ENCODE measurements at regions not wholly inside any gene's neighbourhood (a gene's known extent, or its start where the extent isn't known, plus 50 kb on each side); places are given as distances from the start of the nearest gene placed in this dataset.

DNA sequence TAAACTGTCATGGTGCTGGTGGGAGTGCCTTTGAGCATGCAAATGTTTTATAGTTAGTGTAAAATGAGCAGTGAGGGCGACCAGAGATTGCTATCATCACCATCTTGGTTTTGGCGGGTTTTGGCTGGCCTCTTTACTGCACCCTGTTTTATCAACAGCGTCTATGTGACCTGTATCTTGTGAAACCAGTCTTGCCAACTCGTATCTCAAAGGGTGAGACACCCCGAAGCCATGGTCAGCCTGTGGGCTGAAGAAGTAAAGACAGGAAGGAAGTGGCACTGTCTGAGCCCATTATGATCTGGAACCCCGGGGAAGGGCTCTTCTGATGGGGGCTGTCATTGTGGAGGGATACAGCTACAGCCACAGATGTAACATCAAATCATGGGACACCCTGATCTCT is 81.5 kb upstream of the FAM216B start:
- Histone ChIP-seq H3K9me3 (ENCODE audit: control insufficient read depth, low read length) (no peaks in the 10 kb centered on the region), H3K4me3 (ENCODE audit: low read length) (no peak overlapping the region), H3K4me1 (ENCODE audit: control insufficient read depth, insufficient read depth, low read length) (no peaks in the 10 kb centered on the region), H3K27me3 (replicated peaks; ENCODE audit: control insufficient read depth, insufficient read depth, low read length) (no peaks in the 10 kb centered on the region), H3K9ac (ENCODE audit: low read length) (no peak overlapping the region), H3K36me3 (ENCODE audit: control insufficient read depth, insufficient read depth, low read length, severe bottlenecking) (no peaks in the 10 kb centered on the region)
- DNase-seq (ENCODE audit: low read depth), result no peak

DNA sequence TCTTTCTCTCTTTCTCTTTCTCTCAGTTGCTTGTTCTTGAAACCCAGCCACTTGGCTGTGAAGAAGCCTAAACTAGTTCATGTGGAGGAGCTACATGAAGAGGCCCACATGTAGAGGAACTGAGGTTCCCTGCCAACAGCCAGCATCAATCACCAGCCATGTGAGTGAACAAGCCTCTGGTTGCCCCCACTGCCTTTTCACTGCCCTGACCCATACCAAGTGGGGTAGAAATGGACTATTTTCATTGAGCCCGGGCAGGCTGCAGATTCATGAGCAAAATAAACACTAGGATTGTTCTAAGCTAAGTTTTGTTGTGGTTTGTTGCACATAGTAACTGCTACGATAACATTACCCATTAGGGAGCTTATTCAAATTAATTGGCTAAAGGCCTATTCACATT is 78.7 kb upstream of the FAM216B start:
- Histone ChIP-seq H3K36me3 (ENCODE audit: control insufficient read depth, insufficient read depth, low read length, severe bottlenecking) (no peaks in the 10 kb centered on the region), H3K27me3 (replicated peaks; ENCODE audit: control insufficient read depth, insufficient read depth, low read length) (no peaks in the 10 kb centered on the region), H3K9me3 (ENCODE audit: control insufficient read depth, low read length) (no peaks in the 10 kb centered on the region), H3K4me1 (ENCODE audit: control insufficient read depth, insufficient read depth, low read length) (peaks cover 8% of the 10 kb centered on the region), H3K9ac (ENCODE audit: low read length) (no peak overlapping the region), H3K4me3 (ENCODE audit: low read length) (no peak overlapping the region)
- no peak for DNase-seq (ENCODE audit: low read depth)

DNA sequence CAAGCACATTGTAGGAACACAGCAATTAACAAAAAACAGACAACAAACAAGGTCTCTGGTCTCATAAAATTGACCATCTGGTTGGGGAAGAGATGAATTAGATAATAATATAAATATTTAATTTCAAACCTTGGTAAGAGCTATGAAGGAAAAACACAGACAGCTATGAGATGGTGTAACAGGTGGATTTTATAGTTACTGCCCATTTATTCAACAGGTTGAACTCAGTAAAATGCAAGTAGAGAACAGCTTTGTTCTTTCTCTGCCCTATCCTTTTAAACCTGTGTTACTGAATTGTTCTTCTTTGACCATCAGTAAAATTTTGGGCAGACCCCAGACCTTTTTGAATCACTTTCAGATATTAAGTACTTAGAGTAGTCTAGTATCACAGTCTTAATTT is 77.6 kb upstream of the FAM216B start:
- Histone ChIP-seq H3K9ac (ENCODE audit: low read length) (no peak overlapping the region), H3K36me3 (ENCODE audit: control insufficient read depth, insufficient read depth, low read length, severe bottlenecking) (no peaks in the 10 kb centered on the region), H3K4me3 (ENCODE audit: low read length) (no peak overlapping the region), H3K27me3 (replicated peaks; ENCODE audit: control insufficient read depth, insufficient read depth, low read length) (no peaks in the 10 kb centered on the region), H3K4me1 (ENCODE audit: control insufficient read depth, insufficient read depth, low read length) (peaks cover 10% of the 10 kb centered on the region), H3K9me3 (ENCODE audit: control insufficient read depth, low read length) (no peaks in the 10 kb centered on the region)
- no peak for DNase-seq (ENCODE audit: low read depth)

DNA sequence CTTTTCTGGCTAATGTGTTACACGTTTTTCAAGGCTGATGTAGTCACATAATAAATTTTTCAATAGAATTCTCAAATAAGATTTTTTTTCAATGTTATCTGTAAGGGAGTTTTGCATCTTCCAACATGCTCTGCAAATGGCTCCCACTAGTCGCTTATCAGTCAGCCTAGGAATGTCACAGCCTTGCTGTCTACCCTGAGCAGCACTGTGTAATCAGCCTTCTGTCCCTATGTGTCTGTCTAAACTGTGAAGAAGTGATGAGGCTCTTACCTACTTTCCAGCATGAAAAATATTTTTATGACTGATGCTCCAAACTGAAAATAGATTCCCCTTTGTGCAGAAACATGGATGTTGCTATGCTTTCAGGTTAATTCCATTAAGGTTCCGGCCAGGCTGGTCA is 75.1 kb upstream of the FAM216B start:
- no peak for DNase-seq (ENCODE audit: low read depth)
- H3K4me3 ChIP-seq (ENCODE audit: low read length), result no peak overlapping the region
- no peaks in the 10 kb centered on the region for H3K36me3 ChIP-seq (ENCODE audit: control insufficient read depth, insufficient read depth, low read length, severe bottlenecking)
- peaks cover 10% of the 10 kb centered on the region for H3K4me1 ChIP-seq (ENCODE audit: control insufficient read depth, insufficient read depth, low read length)
- no peaks in the 10 kb centered on the region for H3K9me3 ChIP-seq (ENCODE audit: control insufficient read depth, low read length)
- no peak overlapping the region for H3K9ac ChIP-seq (ENCODE audit: low read length)
- H3K27me3 ChIP-seq (replicated peaks; ENCODE audit: control insufficient read depth, insufficient read depth, low read length), result no peaks in the 10 kb centered on the region

DNA sequence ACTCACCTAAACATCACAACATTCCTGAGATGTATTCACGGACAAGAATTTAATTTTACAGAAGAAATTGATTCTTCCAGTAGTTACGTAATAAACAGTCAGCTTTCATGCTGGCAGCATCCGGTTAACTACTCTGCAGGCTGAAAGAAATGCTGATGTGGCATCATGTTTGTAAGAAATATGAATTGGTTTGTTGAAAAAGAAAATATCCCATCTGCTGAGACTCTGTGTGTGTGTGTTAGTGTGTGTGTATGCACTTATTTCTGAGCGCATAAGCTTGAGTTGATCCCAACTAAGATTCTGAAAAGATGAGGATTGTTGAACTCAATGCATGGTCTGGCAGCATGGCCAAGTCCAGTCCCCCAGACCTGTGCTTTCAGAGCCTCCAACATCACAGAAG is 74.3 kb upstream of the FAM216B start:
- peak; percentile 12 for DNase-seq (ENCODE audit: low read depth)
- Histone ChIP-seq H3K9me3 (ENCODE audit: control insufficient read depth, low read length) (no peaks in the 10 kb centered on the region), H3K9ac (ENCODE audit: low read length) (no peak overlapping the region), H3K4me3 (ENCODE audit: low read length) (no peak overlapping the region), H3K4me1 (ENCODE audit: control insufficient read depth, insufficient read depth, low read length) (peaks cover 10% of the 10 kb centered on the region), H3K27me3 (replicated peaks; ENCODE audit: control insufficient read depth, insufficient read depth, low read length) (no peaks in the 10 kb centered on the region), H3K36me3 (ENCODE audit: control insufficient read depth, insufficient read depth, low read length, severe bottlenecking) (no peaks in the 10 kb centered on the region)

DNA sequence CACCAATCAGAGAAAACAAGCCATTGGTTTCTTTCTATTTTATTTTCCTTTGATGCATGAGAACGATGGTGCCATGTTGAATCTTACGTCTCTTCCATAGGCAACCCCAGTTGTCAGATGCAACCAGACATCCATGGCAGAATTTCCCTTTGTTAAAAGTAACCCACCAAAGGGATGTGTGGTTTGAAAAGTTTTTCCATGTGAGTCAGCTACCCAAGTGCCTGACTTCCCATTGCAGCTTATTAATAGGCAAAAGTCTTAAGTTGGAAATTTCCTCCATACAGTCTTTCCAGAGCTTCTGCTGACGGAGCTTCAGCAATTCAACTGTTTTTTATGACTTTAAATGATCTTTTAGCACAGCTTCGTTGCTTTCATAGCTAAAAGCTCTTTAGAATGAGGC is 73.8 kb upstream of the FAM216B start:
- Histone ChIP-seq H3K4me1 (ENCODE audit: control insufficient read depth, insufficient read depth, low read length) (peaks cover 10% of the 10 kb centered on the region), H3K4me3 (ENCODE audit: low read length) (no peak overlapping the region), H3K9me3 (ENCODE audit: control insufficient read depth, low read length) (no peaks in the 10 kb centered on the region), H3K36me3 (ENCODE audit: control insufficient read depth, insufficient read depth, low read length, severe bottlenecking) (no peaks in the 10 kb centered on the region), H3K27me3 (replicated peaks; ENCODE audit: control insufficient read depth, insufficient read depth, low read length) (no peaks in the 10 kb centered on the region), H3K9ac (ENCODE audit: low read length) (no peak overlapping the region)
- no peak for DNase-seq (ENCODE audit: low read depth)

DNA sequence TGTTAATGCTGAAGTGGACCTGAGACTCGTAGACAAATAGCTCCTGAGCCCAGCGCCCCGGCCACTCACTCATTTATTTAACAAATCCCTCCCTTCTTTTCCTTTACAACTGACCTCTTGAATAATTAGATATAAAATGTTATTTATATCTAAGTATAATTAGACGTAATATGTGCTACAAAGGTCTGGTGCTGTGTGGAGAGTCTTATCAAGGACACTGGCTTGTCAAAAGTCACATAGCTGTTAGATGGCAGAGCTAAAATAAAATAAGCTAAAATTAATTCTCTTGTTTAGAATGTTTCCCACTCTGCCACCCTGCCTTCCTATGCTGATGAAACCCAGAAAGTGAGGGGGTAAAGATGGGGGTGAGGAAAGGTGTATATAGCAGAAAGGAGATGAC is 73.0 kb upstream of the FAM216B start:
- Histone ChIP-seq H3K9me3 (ENCODE audit: control insufficient read depth, low read length) (no peaks in the 10 kb centered on the region), H3K27me3 (replicated peaks; ENCODE audit: control insufficient read depth, insufficient read depth, low read length) (no peaks in the 10 kb centered on the region), H3K9ac (ENCODE audit: low read length) (no peak overlapping the region), H3K4me3 (ENCODE audit: low read length) (no peak overlapping the region), H3K4me1 (ENCODE audit: control insufficient read depth, insufficient read depth, low read length) (peaks cover 10% of the 10 kb centered on the region), H3K36me3 (ENCODE audit: control insufficient read depth, insufficient read depth, low read length, severe bottlenecking) (no peaks in the 10 kb centered on the region)
- no peak for DNase-seq (ENCODE audit: low read depth)

DNA sequence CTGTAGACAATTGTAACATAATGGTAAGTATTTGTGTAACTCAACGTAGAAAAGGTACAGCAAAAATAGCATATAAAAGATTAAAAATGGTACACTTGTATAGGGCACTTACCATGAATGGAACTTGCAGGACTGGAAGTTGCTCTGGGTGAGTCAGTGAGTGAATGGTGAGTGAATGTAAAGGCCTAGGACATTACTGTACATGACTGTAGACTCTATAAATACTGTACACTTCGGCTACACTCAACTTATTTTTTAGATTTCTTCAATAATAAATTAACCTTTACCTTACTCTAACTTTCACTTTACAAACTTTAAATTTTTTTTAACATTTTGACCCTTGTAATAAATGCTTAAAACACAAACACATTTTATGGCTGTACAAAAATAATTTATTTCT is 72.1 kb upstream of the FAM216B start:
- Histone ChIP-seq H3K27me3 (replicated peaks; ENCODE audit: control insufficient read depth, insufficient read depth, low read length) (no peaks in the 10 kb centered on the region), H3K4me3 (ENCODE audit: low read length) (no peak overlapping the region), H3K36me3 (ENCODE audit: control insufficient read depth, insufficient read depth, low read length, severe bottlenecking) (no peaks in the 10 kb centered on the region), H3K9me3 (ENCODE audit: control insufficient read depth, low read length) (no peaks in the 10 kb centered on the region), H3K9ac (ENCODE audit: low read length) (no peak overlapping the region), H3K4me1 (ENCODE audit: control insufficient read depth, insufficient read depth, low read length) (peaks cover 10% of the 10 kb centered on the region)
- DNase-seq (ENCODE audit: low read depth), result no peak

DNA sequence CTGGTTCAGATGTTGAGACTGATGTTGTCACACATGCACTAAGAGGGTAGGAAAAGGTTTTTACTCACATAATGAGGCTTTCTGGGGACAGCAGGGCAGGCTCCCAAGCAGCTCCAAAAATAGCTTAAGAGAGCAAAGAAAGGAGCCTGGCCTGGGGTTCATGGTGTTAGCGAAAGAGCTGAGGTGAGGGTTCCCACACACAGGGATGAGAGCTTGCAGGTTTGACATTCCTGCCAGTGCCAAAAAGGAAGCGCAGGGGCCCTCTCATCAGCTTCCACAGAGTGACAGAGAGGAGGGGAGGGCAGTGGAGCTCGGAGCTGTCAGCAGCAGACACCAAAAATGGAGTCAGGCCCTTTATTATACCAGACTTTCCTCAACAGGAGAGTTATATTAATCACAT is 65.5 kb upstream of the FAM216B start:
- DNase-seq (ENCODE audit: low read depth), result no peak
- H3K4me1 ChIP-seq (ENCODE audit: control insufficient read depth, insufficient read depth, low read length), result peaks cover 29% of the 10 kb centered on the region
- H3K27me3 ChIP-seq (replicated peaks; ENCODE audit: control insufficient read depth, insufficient read depth, low read length), result no peaks in the 10 kb centered on the region
- no peak overlapping the region for H3K4me3 ChIP-seq (ENCODE audit: low read length)
- no peak overlapping the region for H3K9ac ChIP-seq (ENCODE audit: low read length)
- no peaks in the 10 kb centered on the region for H3K36me3 ChIP-seq (ENCODE audit: control insufficient read depth, insufficient read depth, low read length, severe bottlenecking)
- H3K9me3 ChIP-seq (ENCODE audit: control insufficient read depth, low read length), result no peaks in the 10 kb centered on the region

DNA sequence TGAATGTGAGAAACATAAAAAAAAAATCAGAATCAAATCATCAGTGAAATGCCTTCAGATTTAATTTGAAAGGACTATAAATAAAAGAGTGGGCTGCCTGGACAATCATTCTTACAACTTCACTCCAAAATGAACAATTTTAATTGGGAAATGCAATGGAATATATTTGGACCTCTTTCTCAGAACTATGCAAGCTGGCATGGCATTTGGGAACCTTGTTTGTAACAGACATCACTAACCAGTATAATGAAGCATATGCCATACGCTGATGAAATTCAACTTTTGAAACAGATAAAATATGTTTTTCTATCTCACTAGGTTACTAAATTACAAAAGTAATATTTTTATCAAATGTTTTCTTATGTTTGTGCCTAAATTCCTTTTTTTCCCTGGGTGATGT is 64.2 kb upstream of the FAM216B start:
- DNase-seq (ENCODE audit: low read depth), result no peak
- Histone ChIP-seq H3K27me3 (replicated peaks; ENCODE audit: control insufficient read depth, insufficient read depth, low read length) (no peaks in the 10 kb centered on the region), H3K4me1 (ENCODE audit: control insufficient read depth, insufficient read depth, low read length) (peaks cover 30% of the 10 kb centered on the region), H3K9me3 (ENCODE audit: control insufficient read depth, low read length) (no peaks in the 10 kb centered on the region), H3K9ac (ENCODE audit: low read length) (no peak overlapping the region), H3K36me3 (ENCODE audit: control insufficient read depth, insufficient read depth, low read length, severe bottlenecking) (no peaks in the 10 kb centered on the region), H3K4me3 (ENCODE audit: low read length) (no peak overlapping the region)

DNA sequence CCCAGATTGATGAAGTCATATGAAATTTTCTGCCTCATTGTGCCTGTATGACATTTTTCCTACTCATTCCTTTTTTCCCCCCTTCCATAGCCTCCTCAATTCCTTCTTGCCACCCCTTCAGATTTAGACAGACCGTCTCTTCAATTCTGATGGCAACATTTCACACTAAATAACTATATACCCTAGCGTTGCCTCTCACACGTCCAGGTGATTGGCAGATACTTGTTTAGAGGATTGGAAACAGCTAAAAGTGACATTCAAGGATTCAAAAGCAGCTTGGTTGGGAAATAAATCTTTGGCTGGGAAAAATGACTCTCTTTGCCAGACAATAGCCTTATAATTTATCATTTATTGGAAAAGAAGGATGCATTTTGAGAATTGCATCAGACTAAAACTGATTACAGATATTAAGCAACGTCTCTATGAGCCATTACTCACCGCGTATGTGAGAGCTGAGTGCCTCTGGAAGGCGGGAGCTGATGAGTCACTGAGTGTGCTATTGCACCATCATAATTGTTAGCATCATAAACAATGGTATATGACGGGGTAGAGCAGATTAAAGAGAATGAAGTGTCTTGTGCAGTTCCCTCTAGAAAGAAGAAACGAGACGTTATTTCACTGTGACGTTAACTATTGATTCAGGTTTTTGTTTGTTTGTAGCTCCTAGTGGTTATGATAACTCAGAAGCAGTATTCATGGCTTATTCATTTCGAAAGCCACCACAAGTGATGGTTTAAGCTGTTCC is 61.1 kb upstream of the FAM216B start:
- Histone ChIP-seq H3K9ac (ENCODE audit: low read length) (no peak overlapping the region), H3K27me3 (replicated peaks; ENCODE audit: control insufficient read depth, insufficient read depth, low read length) (no peaks in the 10 kb centered on the region), H3K9me3 (ENCODE audit: control insufficient read depth, low read length) (no peaks in the 10 kb centered on the region), H3K4me1 (ENCODE audit: control insufficient read depth, insufficient read depth, low read length) (peaks cover 30% of the 10 kb centered on the region), H3K36me3 (ENCODE audit: control insufficient read depth, insufficient read depth, low read length, severe bottlenecking) (no peaks in the 10 kb centered on the region), H3K4me3 (ENCODE audit: low read length) (peak overlapping the region; percentile 54)
- DNase-seq (ENCODE audit: low read depth), result peak; percentile 98

DNA sequence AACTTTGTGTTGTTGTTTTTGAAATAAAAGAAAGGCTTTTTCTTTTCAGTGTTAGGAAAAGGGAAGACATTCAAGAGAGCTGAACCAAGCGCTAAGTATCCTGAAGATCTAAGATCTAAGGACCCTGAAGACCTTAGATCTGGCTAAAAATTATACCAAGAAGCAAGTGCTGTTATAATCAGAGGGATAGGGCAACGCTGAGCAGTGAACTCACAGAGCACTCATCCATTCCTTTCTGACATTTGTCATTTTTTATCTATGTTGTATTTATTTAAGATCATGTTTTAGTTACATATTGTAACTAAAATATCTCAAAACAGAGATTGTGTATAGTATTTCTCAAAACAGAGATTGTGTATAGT is 60.5 kb upstream of the FAM216B start:
- DNase-seq (ENCODE audit: low read depth), result no peak
- peaks cover 30% of the 10 kb centered on the region for H3K4me1 ChIP-seq (ENCODE audit: control insufficient read depth, insufficient read depth, low read length)
- no peak overlapping the region for H3K9ac ChIP-seq (ENCODE audit: low read length)
- no peaks in the 10 kb centered on the region for H3K9me3 ChIP-seq (ENCODE audit: control insufficient read depth, low read length)
- no peaks in the 10 kb centered on the region for H3K27me3 ChIP-seq (replicated peaks; ENCODE audit: control insufficient read depth, insufficient read depth, low read length)
- no peaks in the 10 kb centered on the region for H3K36me3 ChIP-seq (ENCODE audit: control insufficient read depth, insufficient read depth, low read length, severe bottlenecking)
- peak overlapping the region; percentile 54 for H3K4me3 ChIP-seq (ENCODE audit: low read length)
